ENCODE measurements at regions not wholly inside any gene's neighbourhood (a gene's known extent, or its start where the extent isn't known, plus 50 kb on each side); places are given as distances from the start of the nearest gene placed in this dataset.

DNA sequence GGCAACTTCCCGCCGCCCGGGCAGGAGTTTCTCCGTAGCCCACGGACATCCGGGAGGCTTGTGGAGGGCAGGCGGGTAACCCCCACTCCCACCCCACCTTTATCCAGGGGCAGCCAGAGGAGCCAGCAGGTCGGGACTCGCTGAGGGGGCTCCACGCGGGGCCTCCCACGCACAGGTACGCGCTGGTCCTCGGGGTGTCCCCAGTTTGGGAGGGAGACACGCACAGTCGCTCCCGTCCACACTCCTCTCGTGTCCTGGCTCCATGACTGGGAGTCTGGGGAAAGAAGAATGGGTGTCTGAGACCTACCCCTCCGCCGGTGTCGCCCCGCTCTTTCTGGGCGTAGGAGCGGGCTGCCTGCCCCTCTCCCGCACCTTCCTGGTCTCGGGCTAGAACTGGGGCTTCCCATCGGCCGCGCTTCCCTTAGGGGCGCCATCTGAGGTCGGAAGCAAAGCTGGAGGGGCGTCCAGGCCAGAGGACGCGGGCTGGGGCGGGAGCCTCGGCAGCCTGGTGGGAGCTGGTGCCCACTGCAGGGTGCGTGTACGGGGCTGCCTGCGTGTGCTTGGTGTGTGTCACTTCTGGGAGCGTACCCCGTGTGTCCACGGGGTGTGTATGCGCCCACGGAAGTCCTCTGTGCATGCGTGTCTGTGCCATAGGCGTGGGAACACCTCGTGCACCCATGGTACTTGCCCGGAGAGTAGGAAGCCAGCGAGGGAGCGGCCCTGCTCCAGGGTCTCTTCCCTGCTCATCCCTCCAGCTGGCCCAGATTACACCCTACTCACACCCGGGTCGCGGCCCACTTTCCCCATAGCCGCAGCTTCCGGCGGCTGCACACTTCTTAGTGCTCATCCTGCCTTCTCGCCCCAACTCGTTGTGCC is 73.0 kb upstream of the LEP start:
- Histone ChIP-seq H3K27me3 (ENCODE audit: insufficient read depth, poor library complexity, severe bottlenecking) (peaks cover 41% of the 10 kb centered on the region), H3K27ac (replicated peaks) (no peak overlapping the region), H3K4me3 (replicated peaks; ENCODE audit: insufficient read depth, low read length) (peak overlapping the region; percentile 50)
- DNase-seq (ENCODE audit: low read depth in 1 of 2, low spot score in 1 of 2): no peak
- TF ChIP-seq GABPA (IDR thresholded peaks at IDR 0.05; ENCODE audit: low read depth) (no peak), POLR2AphosphoS5 (IDR thresholded peaks at IDR 0.05; ENCODE audit: low read depth) (no peak), SPI1 (IDR thresholded peaks at IDR 0.05; ENCODE audit: borderline replicate concordance, low read depth) (no peak)
- TF ChIP-seq, protein P1, sequence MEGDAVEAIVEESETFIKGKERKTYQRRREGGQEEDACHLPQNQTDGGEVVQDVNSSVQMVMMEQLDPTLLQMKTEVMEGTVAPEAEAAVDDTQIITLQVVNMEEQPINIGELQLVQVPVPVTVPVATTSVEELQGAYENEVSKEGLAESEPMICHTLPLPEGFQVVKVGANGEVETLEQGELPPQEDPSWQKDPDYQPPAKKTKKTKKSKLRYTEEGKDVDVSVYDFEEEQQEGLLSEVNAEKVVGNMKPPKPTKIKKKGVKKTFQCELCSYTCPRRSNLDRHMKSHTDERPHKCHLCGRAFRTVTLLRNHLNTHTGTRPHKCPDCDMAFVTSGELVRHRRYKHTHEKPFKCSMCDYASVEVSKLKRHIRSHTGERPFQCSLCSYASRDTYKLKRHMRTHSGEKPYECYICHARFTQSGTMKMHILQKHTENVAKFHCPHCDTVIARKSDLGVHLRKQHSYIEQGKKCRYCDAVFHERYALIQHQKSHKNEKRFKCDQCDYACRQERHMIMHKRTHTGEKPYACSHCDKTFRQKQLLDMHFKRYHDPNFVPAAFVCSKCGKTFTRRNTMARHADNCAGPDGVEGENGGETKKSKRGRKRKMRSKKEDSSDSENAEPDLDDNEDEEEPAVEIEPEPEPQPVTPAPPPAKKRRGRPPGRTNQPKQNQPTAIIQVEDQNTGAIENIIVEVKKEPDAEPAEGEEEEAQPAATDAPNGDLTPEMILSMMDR (IDR thresholded peaks at IDR 0.05; ENCODE audit: insufficient read depth, low read length): no peak
- TF ChIP-seq, protein P2, sequence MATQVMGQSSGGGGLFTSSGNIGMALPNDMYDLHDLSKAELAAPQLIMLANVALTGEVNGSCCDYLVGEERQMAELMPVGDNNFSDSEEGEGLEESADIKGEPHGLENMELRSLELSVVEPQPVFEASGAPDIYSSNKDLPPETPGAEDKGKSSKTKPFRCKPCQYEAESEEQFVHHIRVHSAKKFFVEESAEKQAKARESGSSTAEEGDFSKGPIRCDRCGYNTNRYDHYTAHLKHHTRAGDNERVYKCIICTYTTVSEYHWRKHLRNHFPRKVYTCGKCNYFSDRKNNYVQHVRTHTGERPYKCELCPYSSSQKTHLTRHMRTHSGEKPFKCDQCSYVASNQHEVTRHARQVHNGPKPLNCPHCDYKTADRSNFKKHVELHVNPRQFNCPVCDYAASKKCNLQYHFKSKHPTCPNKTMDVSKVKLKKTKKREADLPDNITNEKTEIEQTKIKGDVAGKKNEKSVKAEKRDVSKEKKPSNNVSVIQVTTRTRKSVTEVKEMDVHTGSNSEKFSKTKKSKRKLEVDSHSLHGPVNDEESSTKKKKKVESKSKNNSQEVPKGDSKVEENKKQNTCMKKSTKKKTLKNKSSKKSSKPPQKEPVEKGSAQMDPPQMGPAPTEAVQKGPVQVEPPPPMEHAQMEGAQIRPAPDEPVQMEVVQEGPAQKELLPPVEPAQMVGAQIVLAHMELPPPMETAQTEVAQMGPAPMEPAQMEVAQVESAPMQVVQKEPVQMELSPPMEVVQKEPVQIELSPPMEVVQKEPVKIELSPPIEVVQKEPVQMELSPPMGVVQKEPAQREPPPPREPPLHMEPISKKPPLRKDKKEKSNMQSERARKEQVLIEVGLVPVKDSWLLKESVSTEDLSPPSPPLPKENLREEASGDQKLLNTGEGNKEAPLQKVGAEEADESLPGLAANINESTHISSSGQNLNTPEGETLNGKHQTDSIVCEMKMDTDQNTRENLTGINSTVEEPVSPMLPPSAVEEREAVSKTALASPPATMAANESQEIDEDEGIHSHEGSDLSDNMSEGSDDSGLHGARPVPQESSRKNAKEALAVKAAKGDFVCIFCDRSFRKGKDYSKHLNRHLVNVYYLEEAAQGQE (IDR thresholded peaks at IDR 0.05; ENCODE audit: insufficient replicate concordance, low read depth): no peak

DNA sequence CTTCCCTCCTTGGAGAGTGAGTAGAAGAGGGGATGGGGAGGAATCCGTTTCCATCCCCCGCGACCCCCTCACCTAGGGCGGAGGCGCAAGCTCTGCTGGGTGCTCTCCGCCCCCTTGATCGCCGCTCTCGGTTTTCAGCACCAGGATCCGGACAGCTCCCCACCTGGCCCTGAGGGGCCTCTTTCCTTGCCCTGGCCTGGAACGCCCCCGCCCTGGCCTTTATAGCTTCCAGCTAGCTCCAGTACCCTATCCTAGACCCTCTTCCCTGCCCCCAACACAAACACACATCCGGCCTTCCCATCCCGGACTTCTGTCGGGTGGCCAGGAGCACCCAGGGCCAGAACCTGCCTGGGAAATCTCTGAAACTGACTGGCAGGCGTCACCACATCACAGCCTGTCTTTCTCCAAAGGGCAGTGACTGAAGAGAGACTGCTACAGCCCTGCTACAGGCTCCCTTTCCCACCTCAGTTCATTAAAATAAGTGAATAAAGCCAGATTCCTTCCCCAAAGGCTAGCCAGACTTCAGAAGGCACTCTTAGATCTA is 72.3 kb upstream of the LEP start:
- Histone ChIP-seq H3K4me3 (replicated peaks; ENCODE audit: insufficient read depth, low read length) (no peak overlapping the region), H3K27me3 (ENCODE audit: insufficient read depth, poor library complexity, severe bottlenecking) (peaks cover 41% of the 10 kb centered on the region), H3K27ac (replicated peaks) (no peak overlapping the region)
- TF ChIP-seq, protein P2 (IDR thresholded peaks at IDR 0.05; ENCODE audit: insufficient replicate concordance, low read depth): peak; percentile 94
- no peak for TF ChIP-seq POLR2AphosphoS5 (IDR thresholded peaks at IDR 0.05; ENCODE audit: low read depth)
- DNase-seq (ENCODE audit: low read depth in 1 of 2, low spot score in 1 of 2): no peak

DNA sequence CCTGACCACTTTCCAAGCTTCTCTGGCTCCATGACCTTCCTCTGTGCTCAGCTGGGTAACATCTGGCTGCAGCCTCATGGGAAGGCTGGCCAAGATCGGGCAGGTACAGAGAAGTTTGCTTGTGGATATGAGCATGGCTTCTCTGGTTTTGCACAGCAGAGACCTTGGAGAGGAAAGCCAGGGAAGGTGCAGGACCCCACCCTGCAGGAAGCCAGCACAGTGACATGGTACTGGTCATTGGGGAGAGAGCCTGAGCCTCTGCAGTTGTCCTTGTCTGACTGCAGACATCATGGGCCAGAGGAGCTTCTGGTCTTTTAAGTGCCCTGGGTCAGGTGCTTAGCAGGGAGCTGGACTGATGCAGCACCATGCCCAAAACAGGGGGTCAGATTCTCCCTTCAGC is 70.6 kb upstream of the LEP start:
- no peak for DNase-seq (ENCODE audit: low read depth in 1 of 2, low spot score in 1 of 2)
- H3K27me3 ChIP-seq (ENCODE audit: insufficient read depth, poor library complexity, severe bottlenecking): peaks cover 39% of the 10 kb centered on the region

More for the DNA sequence above, 70.6 kb upstream of the LEP start:
- Histone ChIP-seq H3K4me3 (replicated peaks; ENCODE audit: insufficient read depth, low read length) (no peak overlapping the region), H3K27ac (replicated peaks) (no peak overlapping the region)
- no peak for TF ChIP-seq SPI1 (IDR thresholded peaks at IDR 0.05; ENCODE audit: borderline replicate concordance, low read depth)
- TF ChIP-seq, protein P2 (IDR thresholded peaks at IDR 0.05; ENCODE audit: insufficient replicate concordance, low read depth): no peak
- TF ChIP-seq, protein P1 (IDR thresholded peaks at IDR 0.05; ENCODE audit: insufficient read depth, low read length): no peak
- no peak for TF ChIP-seq POLR2AphosphoS5 (IDR thresholded peaks at IDR 0.05; ENCODE audit: low read depth)

All from HL-60 (cell line).